ENCODE measurements at regions not wholly inside any gene's neighbourhood (a gene's known extent, or its start where the extent isn't known, plus 50 kb on each side); places are given as distances from the start of the nearest gene placed in this dataset.

DNA sequence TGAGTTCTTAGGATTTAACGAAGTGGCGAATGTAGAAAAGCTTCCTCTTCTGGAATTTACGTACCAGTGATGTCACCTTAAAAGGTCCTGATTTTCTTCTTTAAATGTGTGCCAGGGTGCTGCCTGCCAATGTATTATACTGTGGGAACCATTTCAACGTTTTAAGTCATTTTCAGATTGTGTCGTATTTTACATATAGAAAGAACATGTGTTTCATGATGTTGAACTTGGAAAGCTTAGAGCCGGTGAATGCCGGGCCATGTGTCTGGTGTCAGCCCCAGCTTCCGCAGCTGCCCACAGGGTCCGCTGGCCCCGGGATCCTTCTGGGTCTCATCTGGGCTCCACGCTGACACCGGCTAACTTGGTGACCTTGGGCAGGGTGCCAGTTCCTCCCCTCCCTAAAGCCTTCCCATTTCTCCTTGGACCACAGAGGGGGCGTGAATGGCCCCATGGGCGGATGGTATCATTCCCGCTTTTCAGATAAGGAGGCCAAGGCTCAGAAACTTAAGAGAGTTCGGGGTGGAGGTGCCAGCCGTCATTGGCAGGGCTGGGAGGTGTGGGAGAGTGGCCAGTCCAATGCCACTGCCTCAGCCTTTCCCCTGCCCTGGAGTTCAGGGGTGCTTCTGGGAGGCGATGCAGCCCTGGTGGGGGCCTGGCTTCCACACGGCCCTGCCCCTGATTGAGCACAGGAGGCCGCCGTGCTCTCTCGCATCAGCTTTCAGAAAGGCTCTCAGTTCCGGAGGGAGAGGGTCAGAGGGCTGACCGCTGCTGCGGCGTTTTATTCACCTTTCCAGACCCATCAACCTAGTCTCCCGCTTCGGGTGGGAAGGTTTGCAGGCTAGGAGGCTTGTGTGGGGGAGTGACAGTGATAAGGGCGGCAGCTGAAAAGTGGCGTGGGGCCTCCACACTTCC lies 68.8 kb upstream of the CIBAR2 start:
- intact Hi-C loops (cut with DNase I): no loop called here
- ATAC-seq (no peak), DNase-seq (peak in 2 of 4 donors; percentile 44 to 50)
- Histone ChIP-seq H3K4me3 (no peak overlapping the region), H3K4me1 (peaks cover 10% of the 10 kb centered on the region), H3K27me3 (no peaks in the 10 kb centered on the region), H3K36me3 (replicated peaks in 1 of 2; ENCODE audit: insufficient read depth in 1 of 2, low read depth in 2 of 2) (no peaks in the 10 kb centered on the region), H3K27ac (no peak overlapping the region), H3K9me3 (no peaks in the 10 kb centered on the region)
- TF ChIP-seq, protein P1, sequence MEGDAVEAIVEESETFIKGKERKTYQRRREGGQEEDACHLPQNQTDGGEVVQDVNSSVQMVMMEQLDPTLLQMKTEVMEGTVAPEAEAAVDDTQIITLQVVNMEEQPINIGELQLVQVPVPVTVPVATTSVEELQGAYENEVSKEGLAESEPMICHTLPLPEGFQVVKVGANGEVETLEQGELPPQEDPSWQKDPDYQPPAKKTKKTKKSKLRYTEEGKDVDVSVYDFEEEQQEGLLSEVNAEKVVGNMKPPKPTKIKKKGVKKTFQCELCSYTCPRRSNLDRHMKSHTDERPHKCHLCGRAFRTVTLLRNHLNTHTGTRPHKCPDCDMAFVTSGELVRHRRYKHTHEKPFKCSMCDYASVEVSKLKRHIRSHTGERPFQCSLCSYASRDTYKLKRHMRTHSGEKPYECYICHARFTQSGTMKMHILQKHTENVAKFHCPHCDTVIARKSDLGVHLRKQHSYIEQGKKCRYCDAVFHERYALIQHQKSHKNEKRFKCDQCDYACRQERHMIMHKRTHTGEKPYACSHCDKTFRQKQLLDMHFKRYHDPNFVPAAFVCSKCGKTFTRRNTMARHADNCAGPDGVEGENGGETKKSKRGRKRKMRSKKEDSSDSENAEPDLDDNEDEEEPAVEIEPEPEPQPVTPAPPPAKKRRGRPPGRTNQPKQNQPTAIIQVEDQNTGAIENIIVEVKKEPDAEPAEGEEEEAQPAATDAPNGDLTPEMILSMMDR (IDR thresholded peaks at IDR 0.05): no peak
- no peak for TF ChIP-seq POLR2A (IDR thresholded peaks at IDR 0.05)
- WGBS, 2 donors: 51 to 52% methylated on average over 19 to 30 of the region's 30 CpGs

DNA sequence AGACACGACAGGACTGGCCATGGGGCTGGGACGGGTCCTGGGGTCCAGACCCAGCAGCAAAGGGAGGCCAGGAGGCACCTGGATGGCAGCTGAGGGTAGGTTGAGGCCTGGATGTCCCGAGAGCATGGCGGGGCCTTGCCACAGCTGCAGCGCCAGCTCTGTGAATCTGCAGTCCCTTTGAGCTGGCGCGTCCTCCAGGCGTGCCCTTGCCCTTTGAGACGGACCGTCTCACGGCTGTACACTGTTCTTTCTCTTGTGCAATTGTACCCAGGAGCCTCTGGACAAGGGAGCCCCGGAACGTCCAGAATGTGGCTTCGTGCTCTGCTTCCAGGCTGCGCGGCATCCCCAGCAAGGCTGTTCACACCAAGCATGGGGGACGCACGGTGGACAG lies 69.5 kb upstream of the CIBAR2 start:
- Histone ChIP-seq H3K27ac (no peak overlapping the region), H3K4me1 (peaks cover 10% of the 10 kb centered on the region), H3K36me3 (replicated peaks in 1 of 2; ENCODE audit: insufficient read depth in 1 of 2, low read depth in 2 of 2) (no peaks in the 10 kb centered on the region), H3K4me3 (no peak overlapping the region), H3K27me3 (no peaks in the 10 kb centered on the region), H3K9me3 (no peaks in the 10 kb centered on the region)
- no peak for TF ChIP-seq POLR2A (IDR thresholded peaks at IDR 0.05)
- TF ChIP-seq, protein P1 (IDR thresholded peaks at IDR 0.05): no peak
- intact Hi-C loops (cut with DNase I): no loop called here
- 88 to 100% methylated on average over 7 to 11 of the region's 18 CpGs for WGBS, 2 donors
- ATAC-seq (no peak), DNase-seq (no peak)

DNA sequence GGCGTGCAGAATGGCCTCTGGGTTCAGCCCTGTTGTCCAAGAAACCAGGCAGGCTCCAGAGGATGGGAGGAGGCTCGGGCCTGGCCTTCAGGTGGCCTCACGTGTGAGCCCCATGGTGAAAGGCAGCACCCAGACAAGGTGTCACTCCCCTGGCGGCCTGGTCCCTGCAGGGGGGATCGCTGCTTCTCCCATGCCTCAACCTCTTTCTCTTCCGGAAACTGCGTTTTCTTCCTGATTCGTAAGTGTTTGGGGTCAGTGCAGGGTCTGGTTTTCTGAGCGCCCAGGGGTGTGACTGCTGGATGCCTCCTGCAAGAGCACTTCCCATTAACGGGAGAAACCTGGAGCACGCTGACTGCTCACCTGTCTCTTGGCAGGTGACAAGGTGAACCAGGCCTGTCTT lies 70.0 kb upstream of the CIBAR2 start:
- H3K27ac ChIP-seq: no peak overlapping the region
- peaks cover 10% of the 10 kb centered on the region for H3K4me1 ChIP-seq
- ATAC-seq (no peak), DNase-seq (no peak)
- no peaks in the 10 kb centered on the region for H3K27me3 ChIP-seq
- no peak overlapping the region for H3K4me3 ChIP-seq
- no peaks in the 10 kb centered on the region for H3K36me3 ChIP-seq (replicated peaks in 1 of 2; ENCODE audit: insufficient read depth in 1 of 2, low read depth in 2 of 2)
- intact Hi-C loops (cut with DNase I): no loop called here
- TF ChIP-seq, protein P1 (IDR thresholded peaks at IDR 0.05): no peak
- TF ChIP-seq POLR2A (IDR thresholded peaks at IDR 0.05): no peak
- WGBS, 2 donors: 92 to 94% methylated on average over 10 to 11 of the region's 11 CpGs
- no peaks in the 10 kb centered on the region for H3K9me3 ChIP-seq

DNA sequence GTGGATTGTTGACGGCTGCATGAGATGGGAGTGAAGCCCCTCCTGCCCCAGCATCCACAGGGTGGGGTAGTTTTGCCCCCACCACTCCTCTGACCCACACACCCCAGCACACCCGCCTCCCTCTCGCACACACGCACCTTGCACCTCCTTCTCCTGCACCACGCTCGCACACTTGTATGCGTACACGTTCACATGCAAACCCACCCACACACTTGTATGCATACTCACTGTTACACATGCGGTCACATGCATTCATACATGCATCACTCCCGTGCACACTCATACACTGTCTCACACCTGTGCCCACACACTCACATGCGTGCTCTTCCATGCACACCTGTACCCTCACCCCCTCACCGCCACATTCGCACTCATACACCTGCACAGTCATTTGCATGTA lies 70.5 kb upstream of the CIBAR2 start:
- H3K36me3 ChIP-seq (replicated peaks in 1 of 2; ENCODE audit: insufficient read depth in 1 of 2, low read depth in 2 of 2): no peaks in the 10 kb centered on the region
- no peak overlapping the region for H3K4me3 ChIP-seq
- no peaks in the 10 kb centered on the region for H3K9me3 ChIP-seq
- intact Hi-C loops (cut with DNase I): no loop called here
- DNase-seq (no peak), ATAC-seq (no peak)
- 92 to 97% methylated on average over 13 of the region's 13 CpGs for WGBS, 2 donors
- no peaks in the 10 kb centered on the region for H3K27me3 ChIP-seq
- TF ChIP-seq POLR2A (IDR thresholded peaks at IDR 0.05): no peak
- TF ChIP-seq, protein P1 (IDR thresholded peaks at IDR 0.05): no peak
- H3K27ac ChIP-seq: no peak overlapping the region
- H3K4me1 ChIP-seq: peaks cover 10% of the 10 kb centered on the region

DNA sequence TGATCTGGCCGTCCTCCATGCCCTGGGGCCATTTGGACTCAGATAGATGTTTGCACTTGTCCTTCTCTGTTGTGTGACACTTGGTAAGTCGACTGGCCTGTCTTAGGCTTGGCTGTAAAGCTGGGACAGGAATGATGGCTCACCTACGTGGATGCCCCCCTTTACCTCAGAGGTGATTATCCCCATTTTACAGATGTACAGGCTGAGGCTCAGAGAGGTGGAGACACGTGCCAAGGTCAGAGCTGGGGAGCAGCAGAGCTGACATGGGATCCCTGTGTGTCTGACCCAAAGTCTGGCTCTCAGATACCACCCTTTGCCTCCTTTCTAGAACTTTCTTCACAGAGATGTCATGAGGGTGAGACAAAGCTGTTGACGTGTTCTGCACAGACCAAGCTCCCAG lies 71.3 kb upstream of the CIBAR2 start:
- ATAC-seq: no peak
- peaks cover 11% of the 10 kb centered on the region for H3K4me1 ChIP-seq
- no peak for DNase-seq
- 80 to 94% methylated on average over 2 to 5 of the region's 5 CpGs for WGBS, 2 donors
- intact Hi-C loops (cut with DNase I): no loop called here
- TF ChIP-seq POLR2A (IDR thresholded peaks at IDR 0.05): no peak
- H3K27me3 ChIP-seq: no peaks in the 10 kb centered on the region
- H3K4me3 ChIP-seq: no peak overlapping the region
- no peak overlapping the region for H3K27ac ChIP-seq
- H3K36me3 ChIP-seq (replicated peaks in 1 of 2; ENCODE audit: insufficient read depth in 1 of 2, low read depth in 2 of 2): no peaks in the 10 kb centered on the region
- no peaks in the 10 kb centered on the region for H3K9me3 ChIP-seq

Data from body of pancreas (tissue), 4 donors.